ENCODE measurements at regions not wholly inside any gene's neighbourhood (a gene's known extent, or its start where the extent isn't known, plus 50 kb on each side); places are given as distances from the start of the nearest gene placed in this dataset.
A peak's percentile ranks its signal among the peaks of the same experiment; 100 is the strongest.

DNA sequence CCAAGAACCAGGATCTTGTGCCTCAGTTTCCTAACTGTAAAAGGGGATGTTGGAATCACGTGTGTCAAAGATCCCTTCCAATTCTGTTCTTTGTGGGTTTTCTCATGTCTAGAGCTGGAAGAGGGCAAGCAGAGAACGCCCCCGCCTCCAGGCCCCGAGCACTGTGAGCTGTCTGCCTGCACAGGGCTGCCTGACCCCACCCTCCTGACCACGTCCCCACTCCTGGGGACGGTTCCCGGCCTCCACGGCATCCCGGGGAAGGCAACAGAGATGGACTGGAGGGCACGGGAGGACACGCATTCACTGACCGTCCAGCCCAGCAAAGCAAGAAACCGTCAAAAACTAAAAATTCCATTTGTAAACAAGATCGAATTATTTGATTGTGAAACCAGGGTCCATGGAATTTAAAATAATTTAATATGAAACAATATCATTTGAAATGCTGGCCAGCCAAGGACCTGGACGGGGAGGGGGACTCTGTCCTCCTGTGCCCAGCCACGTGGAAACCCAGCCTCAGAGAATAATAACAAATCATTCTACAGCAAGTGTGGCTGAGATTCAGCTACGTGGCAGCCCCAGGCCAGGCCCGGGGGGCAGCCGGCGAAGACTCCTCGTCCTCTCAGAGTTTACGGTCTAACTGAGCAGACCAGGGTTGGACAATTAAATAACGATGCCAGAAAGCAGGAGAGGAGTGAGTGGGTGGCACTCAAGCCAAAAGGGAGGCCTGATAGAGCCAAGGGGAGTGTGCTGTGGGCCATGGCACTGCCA lies 87.3 kb upstream of the DIO3 start:
- TF ChIP-seq EP300 (IDR thresholded peaks at IDR 0.05) (no peak), POLR2A (IDR thresholded peaks at IDR 0.05; ENCODE audit: low read depth) (no peak), POLR2AphosphoS5 (IDR thresholded peaks at IDR 0.05) (no peak)
- TF ChIP-seq, protein P1, sequence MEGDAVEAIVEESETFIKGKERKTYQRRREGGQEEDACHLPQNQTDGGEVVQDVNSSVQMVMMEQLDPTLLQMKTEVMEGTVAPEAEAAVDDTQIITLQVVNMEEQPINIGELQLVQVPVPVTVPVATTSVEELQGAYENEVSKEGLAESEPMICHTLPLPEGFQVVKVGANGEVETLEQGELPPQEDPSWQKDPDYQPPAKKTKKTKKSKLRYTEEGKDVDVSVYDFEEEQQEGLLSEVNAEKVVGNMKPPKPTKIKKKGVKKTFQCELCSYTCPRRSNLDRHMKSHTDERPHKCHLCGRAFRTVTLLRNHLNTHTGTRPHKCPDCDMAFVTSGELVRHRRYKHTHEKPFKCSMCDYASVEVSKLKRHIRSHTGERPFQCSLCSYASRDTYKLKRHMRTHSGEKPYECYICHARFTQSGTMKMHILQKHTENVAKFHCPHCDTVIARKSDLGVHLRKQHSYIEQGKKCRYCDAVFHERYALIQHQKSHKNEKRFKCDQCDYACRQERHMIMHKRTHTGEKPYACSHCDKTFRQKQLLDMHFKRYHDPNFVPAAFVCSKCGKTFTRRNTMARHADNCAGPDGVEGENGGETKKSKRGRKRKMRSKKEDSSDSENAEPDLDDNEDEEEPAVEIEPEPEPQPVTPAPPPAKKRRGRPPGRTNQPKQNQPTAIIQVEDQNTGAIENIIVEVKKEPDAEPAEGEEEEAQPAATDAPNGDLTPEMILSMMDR (IDR thresholded peaks at IDR 0.05): no peak
- Histone ChIP-seq H3K27me3 (peaks cover 0 to 29% (median 0%) of the 10 kb centered on the region in 4 donors), H3K27ac (replicated peaks in 1 of 4) (no peak overlapping the region), H3K36me3 (no peaks in the 10 kb centered on the region), H3K9me3 (no peaks in the 10 kb centered on the region), H3K4me1 (peaks cover 0 to 34% (median 18%) of the 10 kb centered on the region in 4 donors), H3K4me3 (no peak overlapping the region)
- no peak for DNase-seq (ENCODE audit: extremely low spot score)
- intact Hi-C loops (cut with DNase I): no loop called here
- WGBS: 84% methylated on average over 19 of the region's 23 CpGs

GRCh38 chr14:101474563-101475455 lies 86.5 kb upstream of the DIO3 start:
- peak overlapping the region in 2 of 4 donors; percentile 68 to 70 for H3K27ac ChIP-seq (replicated peaks in 1 of 4)
- no peak for TF ChIP-seq POLR2AphosphoS5 (IDR thresholded peaks at IDR 0.05)
- no peak for TF ChIP-seq POLR2A (IDR thresholded peaks at IDR 0.05; ENCODE audit: low read depth)
- TF ChIP-seq, protein P1 (IDR thresholded peaks at IDR 0.05): no peak
- no peak for TF ChIP-seq EP300 (IDR thresholded peaks at IDR 0.05)
- H3K36me3 ChIP-seq: no peaks in the 10 kb centered on the region
- intact Hi-C loops (cut with DNase I): no loop called here
- H3K9me3 ChIP-seq: no peaks in the 10 kb centered on the region
- WGBS: 58% methylated on average over 15 of the region's 19 CpGs
- DNase-seq (ENCODE audit: extremely low spot score): no peak
- H3K4me3 ChIP-seq: no peak overlapping the region
- H3K4me1 ChIP-seq: peaks cover 0 to 34% (median 18%) of the 10 kb centered on the region in 4 donors
- H3K27me3 ChIP-seq: peaks cover 0 to 29% (median 0%) of the 10 kb centered on the region in 4 donors

DNA sequence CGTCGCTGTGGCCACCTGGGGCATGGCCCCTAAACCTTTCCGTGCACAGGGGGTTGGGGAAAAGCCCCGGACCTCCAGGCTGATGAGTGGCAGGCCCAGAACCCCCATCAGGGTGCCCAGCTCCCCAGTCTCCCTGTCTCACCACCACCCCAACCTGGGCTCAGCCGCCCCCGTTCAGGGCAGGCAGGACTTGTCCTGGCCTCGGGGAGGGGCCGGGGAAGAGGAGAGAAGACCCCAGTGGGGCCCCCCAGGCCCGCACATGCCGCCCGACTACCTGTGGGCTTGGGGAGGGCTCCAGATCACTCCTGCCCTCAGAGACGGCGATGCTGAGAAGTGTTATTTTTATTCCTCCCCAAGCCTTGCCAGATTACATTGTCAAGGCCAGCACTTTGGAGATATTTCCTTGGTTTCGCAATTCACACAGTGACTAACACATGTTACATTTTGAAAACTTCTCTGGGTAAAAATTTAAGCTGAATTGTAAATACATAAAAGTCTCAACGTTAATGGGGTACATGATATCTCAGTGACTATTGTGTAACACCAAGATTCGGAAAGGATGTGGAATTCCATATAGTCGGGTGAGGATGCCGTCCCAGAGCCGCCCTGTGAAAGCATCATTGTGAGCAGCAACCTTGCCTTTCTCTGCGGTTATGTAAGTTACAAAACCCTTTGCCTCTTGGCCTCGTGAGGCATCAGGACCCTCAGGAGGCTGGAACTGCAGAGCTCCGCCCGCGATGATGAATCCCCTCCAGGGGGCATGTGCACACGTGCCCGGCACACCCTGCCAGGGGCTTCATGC lies 85.6 kb upstream of the DIO3 start:
- intact Hi-C loops (cut with DNase I): no loop called here
- TF ChIP-seq POLR2AphosphoS5 (IDR thresholded peaks at IDR 0.05): peak; percentile 20 to 31
- TF ChIP-seq, protein P1 (IDR thresholded peaks at IDR 0.05): no peak
- Histone ChIP-seq H3K27me3 (peaks cover 0 to 29% (median 0%) of the 10 kb centered on the region in 4 donors), H3K9me3 (no peaks in the 10 kb centered on the region), H3K27ac (replicated peaks in 1 of 4) (peak overlapping the region in 3 of 4 donors; percentile 44 to 70 (median 68)), H3K4me1 (peaks cover 0 to 40% (median 26%) of the 10 kb centered on the region in 4 donors), H3K36me3 (no peaks in the 10 kb centered on the region), H3K4me3 (no peak overlapping the region)
- 46% methylated on average over 11 of the region's 26 CpGs for WGBS
- DNase-seq (ENCODE audit: extremely low spot score): no peak

- Histone ChIP-seq H3K27ac (replicated peaks in 1 of 4) (peak overlapping the region in 2 of 4 donors; percentile 68 to 70), H3K36me3 (no peaks in the 10 kb centered on the region), H3K4me3 (no peak overlapping the region), H3K4me1 (peaks cover 0 to 47% (median 32%) of the 10 kb centered on the region in 4 donors), H3K9me3 (no peaks in the 10 kb centered on the region), H3K27me3 (peaks cover 0 to 31% (median 0%) of the 10 kb centered on the region in 4 donors)
- intact Hi-C loops (cut with DNase I): no loop called here
- TF ChIP-seq POLR2AphosphoS5 (IDR thresholded peaks at IDR 0.05) (no peak), EP300 (IDR thresholded peaks at IDR 0.05) (no peak), POLR2A (IDR thresholded peaks at IDR 0.05; ENCODE audit: low read depth) (no peak)
- TF ChIP-seq, protein P1 (IDR thresholded peaks at IDR 0.05): no peak
- DNase-seq (ENCODE audit: extremely low spot score): no peak
- WGBS: 82% methylated on average over 9 of the region's 9 CpGs
Observed at GRCh38 chr14:101476258-101476915, 84.9 kb upstream of the DIO3 start.
